Osteoblast (primary cell): ENCODE measurements at regions not wholly inside any gene's neighbourhood (a gene's known extent, or its start where the extent isn't known, plus 50 kb on each side); places are given as distances from the start of the nearest gene placed in this dataset.

ENCODE experiments used
- DNase-seq: peaks from one replicate; pipeline ENCODE4 v3.0.0; 2011; ENCODE audit warnings: low spot score, mixed read lengths; ENCODE audit not compliant: insufficient read length; ENCODE audit errors: missing footprints
- H2AFZ ChIP-seq: 2 replicates; pipeline ENCODE4 v1.6.0; 2011; ENCODE audit warnings: mild to moderate bottlenecking, low read length
- H3K27ac ChIP-seq: 2 replicates; pipeline ENCODE4 v1.5.1; 2011; ENCODE audit warnings: mild to moderate bottlenecking, low read depth, low read length, moderate library complexity
- H3K27me3 ChIP-seq: 2 replicates; pipeline ENCODE4 v1.6.0; 2012; ENCODE audit warnings: mild to moderate bottlenecking, control low read depth, inconsistent platforms, low read length, moderate library complexity; ENCODE audit not compliant: insufficient read depth
- H3K36me3 ChIP-seq: 2 replicates; pipeline ENCODE4 v1.5.1; 2011; ENCODE audit warnings: mild to moderate bottlenecking, low read length, control low read depth, moderate library complexity; ENCODE audit not compliant: insufficient read depth
- H3K4me1 ChIP-seq: 2 replicates; pipeline ENCODE4 v1.5.1; 2011; ENCODE audit warnings: mild to moderate bottlenecking, low read length, control low read depth, moderate library complexity; ENCODE audit not compliant: insufficient read depth
- H3K4me2 ChIP-seq: 2 replicates; pipeline ENCODE4 v1.6.0; 2011; ENCODE audit warnings: mild to moderate bottlenecking, low read length; ENCODE audit not compliant: insufficient read depth
- H3K4me3 ChIP-seq: fragments of 200-600 bp; sonication (generic); 3 replicates; pipeline ENCODE4 v1.5.1; 2012; ENCODE audit warnings: mild to moderate bottlenecking, low read length, inconsistent platforms; ENCODE audit not compliant: insufficient read depth
- H3K79me2 ChIP-seq: 2 replicates; pipeline ENCODE4 v1.6.0; 2012; ENCODE audit warnings: mild to moderate bottlenecking, low read length, control low read depth, inconsistent platforms; ENCODE audit not compliant: insufficient read depth
- H3K9me3 ChIP-seq: 2 replicates; pipeline ENCODE4 v1.5.1; 2011; ENCODE audit warnings: low read depth, low read length, control low read depth
- H4K20me1 ChIP-seq: 2 replicates; pipeline ENCODE4 v1.6.0; 2012; ENCODE audit warnings: mild to moderate bottlenecking, low read length, control low read depth; ENCODE audit not compliant: insufficient read depth
- TF ChIP-seq, protein P1 (sequence below): IDR thresholded peaks from 2 replicates; pipeline ENCODE4 v1.5.1; 2011; ENCODE audit warnings: mild to moderate bottlenecking, low read depth, low read length, moderate library complexity; ENCODE audit errors: extremely low read depth

DNA sequence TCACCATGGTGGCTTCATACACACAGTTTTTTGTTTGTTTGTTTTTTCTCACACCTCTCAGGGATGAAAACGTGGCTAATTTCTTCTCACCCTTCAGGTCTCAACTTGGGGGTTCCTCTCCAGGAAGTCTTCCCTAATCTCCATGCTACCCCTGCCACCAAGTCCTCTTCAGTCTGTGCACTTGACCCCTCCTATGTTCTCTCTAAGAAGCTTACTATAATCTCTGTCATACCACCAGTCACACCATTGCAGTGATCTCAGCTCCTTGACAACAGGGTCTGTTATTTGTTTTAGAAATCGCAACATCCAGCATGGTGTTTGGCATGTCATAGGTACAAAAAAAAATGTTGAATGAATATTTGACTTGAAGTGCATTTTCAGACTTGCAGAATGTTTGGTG lies 83.4 kb downstream of the PRORP start:
- no peak overlapping the region for H3K27ac ChIP-seq
- H3K9me3 ChIP-seq, result no peaks in the 10 kb centered on the region
- TF ChIP-seq, protein P1, sequence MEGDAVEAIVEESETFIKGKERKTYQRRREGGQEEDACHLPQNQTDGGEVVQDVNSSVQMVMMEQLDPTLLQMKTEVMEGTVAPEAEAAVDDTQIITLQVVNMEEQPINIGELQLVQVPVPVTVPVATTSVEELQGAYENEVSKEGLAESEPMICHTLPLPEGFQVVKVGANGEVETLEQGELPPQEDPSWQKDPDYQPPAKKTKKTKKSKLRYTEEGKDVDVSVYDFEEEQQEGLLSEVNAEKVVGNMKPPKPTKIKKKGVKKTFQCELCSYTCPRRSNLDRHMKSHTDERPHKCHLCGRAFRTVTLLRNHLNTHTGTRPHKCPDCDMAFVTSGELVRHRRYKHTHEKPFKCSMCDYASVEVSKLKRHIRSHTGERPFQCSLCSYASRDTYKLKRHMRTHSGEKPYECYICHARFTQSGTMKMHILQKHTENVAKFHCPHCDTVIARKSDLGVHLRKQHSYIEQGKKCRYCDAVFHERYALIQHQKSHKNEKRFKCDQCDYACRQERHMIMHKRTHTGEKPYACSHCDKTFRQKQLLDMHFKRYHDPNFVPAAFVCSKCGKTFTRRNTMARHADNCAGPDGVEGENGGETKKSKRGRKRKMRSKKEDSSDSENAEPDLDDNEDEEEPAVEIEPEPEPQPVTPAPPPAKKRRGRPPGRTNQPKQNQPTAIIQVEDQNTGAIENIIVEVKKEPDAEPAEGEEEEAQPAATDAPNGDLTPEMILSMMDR, result no peak
- H3K79me2 ChIP-seq, result no peaks in the 10 kb centered on the region
- H3K36me3 ChIP-seq, result no peaks in the 10 kb centered on the region
- H2AFZ ChIP-seq, result no peak overlapping the region
- DNase-seq, result no peak
- no peaks in the 10 kb centered on the region for H4K20me1 ChIP-seq
- no peak overlapping the region for H3K4me2 ChIP-seq
- no peak overlapping the region for H3K4me3 ChIP-seq
- no peaks in the 10 kb centered on the region for H3K4me1 ChIP-seq
- H3K27me3 ChIP-seq, result no peaks in the 10 kb centered on the region

DNA sequence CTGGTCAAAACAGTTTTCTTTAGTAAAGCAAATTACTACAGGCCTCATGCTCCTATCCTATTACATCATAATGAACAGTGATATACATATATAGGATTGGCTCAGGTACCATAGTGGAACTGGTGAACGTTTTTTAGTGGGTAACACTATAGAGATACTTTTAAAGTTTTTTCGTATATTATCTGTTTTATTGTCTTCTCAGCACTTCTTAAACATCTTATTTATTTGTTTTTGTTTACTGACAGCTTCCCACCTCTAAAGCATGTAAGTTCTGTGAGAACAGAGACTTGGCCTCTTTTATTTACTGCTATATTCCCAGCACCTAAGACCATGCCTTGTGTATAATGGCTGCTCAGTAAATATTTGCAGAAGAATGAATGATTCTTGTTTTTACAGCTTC lies 81.1 kb upstream of the PSMA6 start:
- peaks cover 11% of the 10 kb centered on the region for H3K4me1 ChIP-seq
- H3K36me3 ChIP-seq, result no peaks in the 10 kb centered on the region
- DNase-seq, result no peak
- H3K4me2 ChIP-seq, result no peak overlapping the region
- TF ChIP-seq, protein P1, result no peak
- no peaks in the 10 kb centered on the region for H3K27me3 ChIP-seq
- H3K9me3 ChIP-seq, result no peaks in the 10 kb centered on the region
- no peaks in the 10 kb centered on the region for H3K79me2 ChIP-seq
- H3K4me3 ChIP-seq, result no peak overlapping the region
- H2AFZ ChIP-seq, result no peak overlapping the region
- H3K27ac ChIP-seq, result no peak overlapping the region
- H4K20me1 ChIP-seq, result no peaks in the 10 kb centered on the region

DNA sequence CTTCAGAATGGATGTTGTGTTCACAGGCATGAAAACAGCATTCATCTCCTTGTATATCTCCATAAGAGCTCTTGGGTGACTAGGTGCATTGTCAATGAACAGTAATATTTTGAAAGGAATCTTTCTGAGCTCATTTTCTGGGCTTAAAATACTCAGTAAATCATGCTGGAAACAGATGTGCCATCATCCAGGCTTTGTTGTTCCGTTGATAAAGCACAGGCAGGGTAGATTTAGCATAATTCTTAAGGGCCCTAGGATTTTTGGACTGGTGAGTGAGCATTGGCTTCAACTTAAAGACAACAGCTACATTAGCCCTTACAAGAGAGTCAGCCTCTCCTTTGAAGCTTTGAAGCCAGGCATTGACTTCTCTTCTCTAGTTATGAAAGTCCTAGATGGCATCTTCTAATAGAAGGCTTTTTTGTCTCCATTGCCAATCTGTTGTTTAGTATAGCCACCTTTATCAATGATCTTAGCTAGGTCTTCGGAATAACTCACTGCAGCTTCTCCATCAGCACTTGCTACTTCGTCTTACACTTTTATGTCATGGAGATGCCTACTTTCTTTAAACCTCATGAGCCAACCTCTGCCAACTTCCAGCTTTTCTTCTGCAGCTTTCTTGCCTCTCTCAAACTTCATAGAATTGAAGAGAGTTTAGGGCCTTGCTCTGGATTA lies 79.6 kb upstream of the PSMA6 start:
- Histone ChIP-seq H2AFZ (no peak overlapping the region), H3K27me3 (no peaks in the 10 kb centered on the region), H3K4me1 (peaks cover 11% of the 10 kb centered on the region), H3K27ac (no peak overlapping the region), H3K79me2 (no peaks in the 10 kb centered on the region), H3K9me3 (no peaks in the 10 kb centered on the region), H4K20me1 (no peaks in the 10 kb centered on the region), H3K4me3 (no peak overlapping the region), H3K36me3 (no peaks in the 10 kb centered on the region), H3K4me2 (no peak overlapping the region)
- TF ChIP-seq, protein P1, result no peak
- no peak for DNase-seq

DNA sequence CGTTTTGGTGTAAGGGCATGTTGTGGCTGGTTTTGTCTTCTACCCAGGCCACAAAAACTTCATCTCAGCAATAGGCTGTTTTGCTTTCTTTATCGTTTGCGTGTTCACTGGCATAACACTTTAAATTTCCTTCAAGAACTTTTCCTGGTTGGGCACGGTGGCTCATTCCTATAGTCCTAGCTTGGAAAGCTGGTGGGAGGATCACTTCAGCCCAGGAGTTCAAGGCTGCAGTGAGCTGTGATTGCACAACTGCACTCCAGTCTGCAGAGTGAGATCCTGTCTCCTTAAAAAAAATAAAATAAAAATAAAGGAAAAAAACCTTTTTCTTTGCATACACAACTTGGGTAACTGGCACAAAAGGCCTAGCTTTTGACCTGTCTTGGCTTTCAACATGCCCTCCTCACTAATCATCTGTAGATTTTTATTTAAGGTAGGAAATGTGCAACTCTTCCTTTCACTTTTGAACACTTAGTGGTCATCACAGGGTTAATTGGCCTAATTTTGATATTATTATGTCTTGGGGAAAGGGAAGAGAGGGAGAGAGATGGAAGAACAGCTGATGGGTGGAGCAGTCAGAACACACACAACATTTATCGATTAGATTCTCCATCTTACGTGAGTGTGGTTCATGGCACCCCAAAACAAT lies 78.9 kb upstream of the PSMA6 start:
- Histone ChIP-seq H3K36me3 (no peaks in the 10 kb centered on the region), H3K27ac (no peak overlapping the region), H3K4me3 (no peak overlapping the region), H3K9me3 (no peaks in the 10 kb centered on the region), H3K4me2 (no peak overlapping the region), H3K4me1 (peaks cover 11% of the 10 kb centered on the region), H2AFZ (no peak overlapping the region), H3K27me3 (no peaks in the 10 kb centered on the region), H4K20me1 (no peaks in the 10 kb centered on the region), H3K79me2 (no peaks in the 10 kb centered on the region)
- DNase-seq, result no peak
- TF ChIP-seq, protein P1, result no peak
